Ishikawa (cell line): ENCODE measurements at regions not wholly inside any gene's neighbourhood (a gene's known extent, or its start where the extent isn't known, plus 50 kb on each side); places are given as distances from the start of the nearest gene placed in this dataset.

ENCODE experiments used
- EP300 ChIP-seq: IDR thresholded peaks from 2 replicates; pipeline ENCODE4 v1.6.1; 2012; ENCODE audit warnings: borderline replicate concordance
- FOXM1 ChIP-seq: IDR thresholded peaks from 2 replicates; pipeline ENCODE4 v1.6.1; 2012; ENCODE audit warnings: low read depth, borderline replicate concordance
- MAX ChIP-seq: IDR thresholded peaks from 2 replicates; pipeline ENCODE4 v1.6.1; 2012
- RAD21 ChIP-seq: IDR thresholded peaks from 2 replicates; pipeline ENCODE4 v1.6.1; 2012; ENCODE audit warnings: low read depth
- REST ChIP-seq: IDR thresholded peaks from 2 replicates; pipeline ENCODE4 v1.6.1; 2012; ENCODE audit warnings: low read depth, mild to moderate bottlenecking
- TAF1 ChIP-seq: IDR thresholded peaks from 2 replicates; pipeline ENCODE4 v1.6.1; 2012; ENCODE audit warnings: low read depth, mild to moderate bottlenecking
- YY1 ChIP-seq: IDR thresholded peaks from 2 replicates; pipeline ENCODE4 v1.6.1; 2012; ENCODE audit warnings: low read depth

- TF ChIP-seq EP300 (no peak), FOXM1 (no peak), RAD21 (peak; percentile 22; the same call in 1 of the 2 replicates), MAX (no peak), YY1 (no peak), REST (no peak), TAF1 (no peak)
Measured at GRCh38 chr9:129549139-129549538, 71.8 kb downstream of the C9orf50 start.
